CD4-positive, alpha-beta T cell (primary cell): ENCODE measurements at regions not wholly inside any gene's neighbourhood (a gene's known extent, or its start where the extent isn't known, plus 50 kb on each side); places are given as distances from the start of the nearest gene placed in this dataset.

Experiments
- ATAC-seq: fragments of 200-7000 bp; cut with Tn5 transposase; one replicate; pipeline ENCODE4 v1.10.0; 2022; ENCODE audit warnings: mild to moderate bottlenecking; ENCODE audit not compliant: poor library complexity
- CTCF ChIA-PET: fragments of 350-600 bp; sonication (Branson Sonifier 250); formaldehyde crosslinking; loops from one replicate; lab custom pipeline; 2021; ENCODE audit warnings: antibody characterized with exemption, inconsistent platforms; lab: Charles Lee
- POLR2A ChIA-PET: fragments of 350-600 bp; sonication (Branson Sonifier 250); formaldehyde crosslinking; loops from one replicate; lab custom pipeline; 2021; ENCODE audit warnings: antibody characterized with exemption, inconsistent platforms; lab: Charles Lee
- DNase-seq, 14 experiments: peaks; one replicate each; pipeline ENCODE4 v3.0.0-alpha.2; 2013 to 2020; ENCODE audit warnings: mixed read lengths in 2 of 14
- H3K27ac ChIP-seq, 2 donors: one replicate each; pipeline versions ENCODE4 v1.5.1 to v1.7.0; 2013; ENCODE audit warnings: low read length in 2 of 2, low read depth in 1 of 2, mild to moderate bottlenecking in 1 of 2
- H3K27me3 ChIP-seq, 2 experiments: 1 replicate in 1 of 2; 2 replicates in 1 of 2; pipeline versions ENCODE4 v1.6.1 to v1.7.0; 2013; ENCODE audit warnings: low read length in 2 of 2, control low read depth in 1 of 2, mild to moderate bottlenecking in 1 of 2, moderate library complexity in 1 of 2; ENCODE audit not compliant: insufficient read depth in 2 of 2, control insufficient read depth in 1 of 2
- H3K36me3 ChIP-seq: one replicate; pipeline ENCODE4 v1.6.1; 2013; ENCODE audit warnings: low read length, control low read depth; ENCODE audit not compliant: insufficient read depth
- H3K4me1 ChIP-seq: one replicate; pipeline ENCODE4 v1.6.1; 2013; ENCODE audit warnings: low read length, control low read depth; ENCODE audit not compliant: insufficient read depth
- H3K4me3 ChIP-seq: one replicate; pipeline ENCODE4 v1.5.1; 2013; ENCODE audit warnings: mild to moderate bottlenecking, low read length, moderate library complexity
- H3K9me3 ChIP-seq, 2 experiments: 1 replicate in 1 of 2; 2 replicates in 1 of 2; pipeline versions ENCODE4 v1.6.1 to v1.7.0; 2013; ENCODE audit warnings: low read length in 2 of 2, mild to moderate bottlenecking in 2 of 2, control low read depth in 1 of 2, moderate library complexity in 1 of 2; ENCODE audit not compliant: control insufficient read depth in 1 of 2, insufficient read depth in 1 of 2
- H3K27ac Mint-ChIP-seq: one replicate; pipeline ENCODE4 v1.8.0; 2020; ENCODE audit warnings: mixed read lengths
- H3K27me3 Mint-ChIP-seq: one replicate; pipeline ENCODE4 v1.8.0; 2021; ENCODE audit warnings: mixed read lengths
- H3K36me3 Mint-ChIP-seq: one replicate; pipeline ENCODE4 v1.8.0; 2021; ENCODE audit warnings: low read depth, mixed read lengths
- H3K4me1 Mint-ChIP-seq: one replicate; pipeline ENCODE4 v1.8.0; 2021; ENCODE audit warnings: low read depth, mixed read lengths
- H3K4me3 Mint-ChIP-seq: one replicate; pipeline ENCODE4 v1.8.0; 2020; ENCODE audit warnings: mild to moderate bottlenecking, mixed read lengths
- H3K9me3 Mint-ChIP-seq: one replicate; pipeline ENCODE4 v1.8.0; 2020; ENCODE audit warnings: mixed read lengths
- intact Hi-C, 2 experiments: fragments of 100-400 bp; cut with DNase I in 1 of 2; cut with micrococcal nuclease in 1 of 2; formaldehyde crosslinking; loops; one replicate each; pipeline versions ENCODE4 v1.15.1 to v1.9.0; 2023 to 2025; cut with DNase I, micrococcal nuclease
- TF ChIP-seq, protein P1 (sequence below): fragments of 200-600 bp; IDR thresholded peaks from one replicate; pipeline ENCODE4 v1.8.0; 2022; ENCODE audit warnings: antibody characterized with exemption, mild to moderate bottlenecking

DNA sequence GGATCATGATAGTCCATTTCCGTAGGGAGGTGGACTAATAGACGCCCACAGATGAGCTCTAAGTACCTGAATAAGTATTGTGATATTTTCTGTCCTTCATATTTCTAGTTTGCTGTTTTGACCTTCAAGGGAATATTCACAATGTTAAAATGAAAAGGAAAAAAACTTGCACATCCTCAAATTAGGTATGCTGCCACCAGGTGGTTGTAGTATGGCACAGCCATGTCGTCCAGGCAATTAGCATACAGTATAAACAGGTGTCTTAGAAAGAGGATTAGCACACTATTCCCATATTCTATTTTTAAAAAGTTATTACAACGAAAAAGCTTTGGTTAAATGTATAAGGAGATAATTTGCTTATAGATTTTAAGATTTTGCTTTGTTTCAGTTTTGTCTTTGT is 802.0 kb downstream of the RPA4 start:
- DNase-seq (peak in 3 of 14 experiments; percentile 15 to 24 (median 21)), ATAC-seq (no peak)
- Mint-ChIP-seq H3K4me1 (no peaks in the 10 kb centered on the region), H3K27me3 (peaks cover 4% of the 10 kb centered on the region), H3K4me3 (no peak overlapping the region), H3K9me3 (no peaks in the 10 kb centered on the region), H3K36me3 (no peaks in the 10 kb centered on the region), H3K27ac (no peak overlapping the region)
- Histone ChIP-seq H3K36me3 (no peaks in the 10 kb centered on the region), H3K4me1 (no peaks in the 10 kb centered on the region), H3K4me3 (no peak overlapping the region), H3K9me3 (no peaks in the 10 kb centered on the region), H3K27ac (no peak overlapping the region), H3K27me3 (no peaks in the 10 kb centered on the region)
- ChIA-PET CTCF (interaction anchor here (1.2 kb wide), 1 partner anchor 13 kb away, joined by 3 read pairs; no protein-coding TSS in a partner anchor), POLR2A (no interaction called here)
- TF ChIP-seq, protein P1, sequence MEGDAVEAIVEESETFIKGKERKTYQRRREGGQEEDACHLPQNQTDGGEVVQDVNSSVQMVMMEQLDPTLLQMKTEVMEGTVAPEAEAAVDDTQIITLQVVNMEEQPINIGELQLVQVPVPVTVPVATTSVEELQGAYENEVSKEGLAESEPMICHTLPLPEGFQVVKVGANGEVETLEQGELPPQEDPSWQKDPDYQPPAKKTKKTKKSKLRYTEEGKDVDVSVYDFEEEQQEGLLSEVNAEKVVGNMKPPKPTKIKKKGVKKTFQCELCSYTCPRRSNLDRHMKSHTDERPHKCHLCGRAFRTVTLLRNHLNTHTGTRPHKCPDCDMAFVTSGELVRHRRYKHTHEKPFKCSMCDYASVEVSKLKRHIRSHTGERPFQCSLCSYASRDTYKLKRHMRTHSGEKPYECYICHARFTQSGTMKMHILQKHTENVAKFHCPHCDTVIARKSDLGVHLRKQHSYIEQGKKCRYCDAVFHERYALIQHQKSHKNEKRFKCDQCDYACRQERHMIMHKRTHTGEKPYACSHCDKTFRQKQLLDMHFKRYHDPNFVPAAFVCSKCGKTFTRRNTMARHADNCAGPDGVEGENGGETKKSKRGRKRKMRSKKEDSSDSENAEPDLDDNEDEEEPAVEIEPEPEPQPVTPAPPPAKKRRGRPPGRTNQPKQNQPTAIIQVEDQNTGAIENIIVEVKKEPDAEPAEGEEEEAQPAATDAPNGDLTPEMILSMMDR: peak; percentile 17
- intact Hi-C loops: loop anchor here in 1 of 2 experiments (10.0 kb wide), 1 partner anchor 921 kb away; no protein-coding TSS in a partner anchor

GRCh38 chrX:97691901-97692455 is 808.3 kb downstream of the RPA4 start:
- no peak overlapping the region for H3K27ac Mint-ChIP-seq
- intact Hi-C loops: no loop called here
- Histone ChIP-seq H3K27ac (no peak overlapping the region), H3K4me3 (no peak overlapping the region), H3K4me1 (no peaks in the 10 kb centered on the region), H3K27me3 (no peaks in the 10 kb centered on the region), H3K9me3 (no peaks in the 10 kb centered on the region), H3K36me3 (no peaks in the 10 kb centered on the region)
- H3K36me3 Mint-ChIP-seq: no peaks in the 10 kb centered on the region
- DNase-seq (no peak), ATAC-seq (no peak)
- no peaks in the 10 kb centered on the region for H3K9me3 Mint-ChIP-seq
- ChIA-PET POLR2A (no interaction called here), CTCF (no interaction called here)
- no peaks in the 10 kb centered on the region for H3K27me3 Mint-ChIP-seq
- TF ChIP-seq, protein P1: no peak
- no peak overlapping the region for H3K4me3 Mint-ChIP-seq
- H3K4me1 Mint-ChIP-seq: no peaks in the 10 kb centered on the region

- H3K9me3 ChIP-seq: no peaks in the 10 kb centered on the region
- intact Hi-C loops: no loop called here
- ChIA-PET CTCF (no interaction called here), POLR2A (no interaction called here)
- H3K4me3 ChIP-seq: no peak overlapping the region
- H3K4me1 ChIP-seq: no peaks in the 10 kb centered on the region
- no peaks in the 10 kb centered on the region for H3K36me3 Mint-ChIP-seq
- no peak overlapping the region for H3K27ac ChIP-seq
- DNase-seq (no peak), ATAC-seq (no peak)
- no peaks in the 10 kb centered on the region for H3K27me3 ChIP-seq
- no peak overlapping the region for H3K27ac Mint-ChIP-seq
- H3K27me3 Mint-ChIP-seq: no peaks in the 10 kb centered on the region
- no peaks in the 10 kb centered on the region for H3K36me3 ChIP-seq
- H3K4me3 Mint-ChIP-seq: no peak overlapping the region
- H3K9me3 Mint-ChIP-seq: no peaks in the 10 kb centered on the region
- TF ChIP-seq, protein P1: no peak
- no peaks in the 10 kb centered on the region for H3K4me1 Mint-ChIP-seq
Observed at GRCh38 chrX:97692575-97692974, 808.9 kb downstream of the RPA4 start.
